GM18873 (cell line): ENCODE measurements at regions not wholly inside any gene's neighbourhood (a gene's known extent, or its start where the extent isn't known, plus 50 kb on each side); places are given as distances from the start of the nearest gene placed in this dataset.

Source experiments
- ATAC-seq: cut with Tn5 transposase; IDR thresholded peaks from one replicate; pipeline ENCODE4 v1.9.1; 2021; ENCODE audit warnings: mild to moderate bottlenecking, moderate library complexity, moderate number of reproducible peaks; ENCODE audit not compliant: unreplicated experiment, low FRiP score

GRCh38 chr7:46440186-46440585 is 519.1 kb upstream of the IGFBP3 start:
- no peak for ATAC-seq

GRCh38 chr7:46432708-46433107 is 511.6 kb upstream of the IGFBP3 start:
- ATAC-seq, result no peak

GRCh38 chr7:46428295-46428694 is 507.2 kb upstream of the IGFBP3 start:
- no peak for ATAC-seq

- no peak for ATAC-seq
Observed at GRCh38 chr7:46424934-46425333, 503.9 kb upstream of the IGFBP3 start.

- no peak for ATAC-seq
Observed at GRCh38 chr7:46421441-46422230, 500.6 kb upstream of the IGFBP3 start.

- no peak for ATAC-seq
Observed at GRCh38 chr7:46414946-46415345, 493.9 kb upstream of the IGFBP3 start.

DNA sequence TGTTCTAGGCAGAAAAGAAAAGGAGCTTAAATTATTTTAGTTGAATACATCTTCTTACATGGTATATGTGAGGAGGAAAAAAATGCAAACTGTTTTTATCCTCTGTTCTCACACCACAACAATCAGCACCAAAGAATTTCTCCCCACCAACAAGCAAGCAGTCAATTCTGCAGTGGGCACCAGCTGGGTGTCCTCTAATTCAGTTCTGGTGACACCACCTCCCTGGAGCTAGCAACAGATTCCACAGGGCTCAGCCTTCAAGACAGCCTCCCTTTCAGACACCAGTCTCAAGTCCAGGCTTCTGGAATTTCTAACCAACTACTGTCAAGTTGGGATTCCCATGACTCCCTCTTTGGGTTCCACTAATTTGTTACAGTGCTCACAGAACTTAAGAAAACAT is 490.2 kb upstream of the IGFBP3 start:
- no peak for ATAC-seq

DNA sequence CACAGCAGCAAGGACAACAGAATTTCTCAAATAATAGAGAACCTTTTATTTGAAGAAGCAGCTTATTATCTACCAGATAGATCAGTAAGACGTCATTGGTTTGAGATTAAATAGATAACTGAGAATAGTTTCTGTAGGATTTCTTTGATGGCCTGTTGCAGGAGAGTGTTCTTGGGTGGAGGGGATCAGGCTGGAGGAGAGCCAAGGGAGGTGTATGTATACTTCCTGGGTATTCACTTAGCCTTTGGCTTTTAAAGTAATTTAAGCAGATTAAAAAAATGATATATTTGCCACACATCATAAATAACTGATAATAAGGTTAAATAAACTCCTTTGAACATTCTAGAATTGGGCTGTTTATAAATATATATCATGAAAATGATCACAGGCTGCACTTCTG is 486.1 kb upstream of the IGFBP3 start:
- ATAC-seq, result no peak

- no peak for ATAC-seq
Observed at GRCh38 chr7:46397591-46397990, 476.5 kb upstream of the IGFBP3 start.

DNA sequence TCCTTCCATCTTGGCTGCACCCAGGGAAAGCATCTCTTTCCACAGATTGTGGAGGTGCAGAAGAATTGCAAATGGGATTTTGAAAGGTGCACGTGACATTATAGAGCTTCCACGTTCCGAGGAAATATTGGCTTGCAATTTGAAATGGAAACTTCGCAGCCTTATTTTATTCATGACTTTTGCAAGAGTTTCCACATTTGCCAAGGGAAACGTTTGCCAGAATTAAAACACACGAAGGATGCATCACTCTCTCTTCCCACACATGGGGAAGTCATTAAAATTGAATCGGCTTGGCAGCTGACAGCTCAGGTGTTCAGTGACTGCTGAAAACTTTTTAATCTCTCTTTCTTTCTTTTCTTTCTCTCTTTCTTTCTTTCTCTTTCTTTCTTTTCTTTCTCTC is 475.4 kb upstream of the IGFBP3 start:
- ATAC-seq, result no peak

- ATAC-seq, result no peak
Observed at GRCh38 chr7:46393142-46393541, 472.1 kb upstream of the IGFBP3 start.

DNA sequence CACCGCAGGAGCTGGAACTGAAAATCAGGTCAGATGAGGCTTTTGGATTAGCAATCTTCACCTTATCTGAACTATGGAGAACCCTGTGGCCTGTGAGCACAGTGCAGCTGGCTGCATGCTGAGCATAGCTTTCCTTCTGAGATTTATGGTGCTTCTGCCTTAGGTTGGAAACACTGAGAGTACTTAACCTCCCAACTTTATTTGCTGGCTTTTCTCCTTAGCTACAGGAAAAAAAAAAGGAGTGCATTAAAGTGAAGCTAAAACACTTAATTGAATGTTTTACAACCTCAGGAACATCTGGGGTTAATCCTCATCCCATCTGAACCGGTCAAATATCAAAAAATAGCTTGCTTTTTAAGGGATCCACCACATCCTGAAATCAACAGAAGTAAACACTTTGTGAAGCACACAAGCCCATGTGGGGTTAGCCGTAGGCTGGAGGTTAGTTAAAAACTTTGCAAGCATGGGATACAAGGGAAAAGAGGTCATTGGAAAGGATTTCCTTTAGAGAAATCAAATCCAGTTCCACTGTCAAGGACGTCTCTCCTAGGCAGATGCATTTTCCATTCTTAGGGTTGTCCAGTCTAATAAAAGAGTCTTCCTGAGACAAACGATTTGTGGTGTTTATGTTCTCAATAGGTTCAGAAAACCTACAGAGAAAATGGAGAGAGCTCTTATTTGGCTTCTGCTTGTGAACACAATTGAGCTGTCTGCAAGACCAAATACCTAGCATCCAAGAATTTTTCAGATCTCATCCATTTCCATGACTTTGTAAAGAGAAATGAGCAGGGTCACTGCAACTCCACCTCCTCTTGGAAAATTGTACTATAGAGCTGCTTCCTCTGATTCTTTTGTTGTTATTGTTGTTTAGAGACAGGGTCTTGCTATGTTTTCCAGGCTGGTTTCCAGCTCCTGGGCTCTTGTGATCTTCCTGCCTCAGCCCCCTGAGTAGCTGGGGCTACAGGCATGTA is 470.4 kb upstream of the IGFBP3 start:
- no peak for ATAC-seq

- no peak for ATAC-seq
Observed at GRCh38 chr7:46390042-46390441, 469.0 kb upstream of the IGFBP3 start.

GRCh38 chr7:46389146-46389545 is 468.1 kb upstream of the IGFBP3 start:
- no peak for ATAC-seq

DNA sequence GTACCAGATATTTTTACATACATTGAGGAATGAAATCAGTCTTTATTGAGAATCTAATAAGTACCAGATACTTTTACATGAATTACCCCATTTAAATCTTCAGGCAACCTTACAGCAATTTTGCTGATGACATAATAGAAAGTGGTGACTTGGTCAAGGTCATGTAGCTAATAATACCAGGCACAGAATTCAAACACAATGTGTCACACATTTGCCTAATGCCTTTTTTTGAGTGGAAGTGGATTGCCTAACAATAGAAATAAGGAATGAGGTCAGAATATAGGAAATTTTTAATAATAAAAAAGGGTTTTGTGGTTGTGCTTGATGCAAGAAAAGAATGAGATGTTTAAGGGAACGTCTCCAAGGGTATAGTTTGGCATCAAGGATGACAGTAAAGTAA is 466.6 kb upstream of the IGFBP3 start:
- no peak for ATAC-seq

GRCh38 chr7:46386428-46387399 is 465.6 kb upstream of the IGFBP3 start:
- ATAC-seq, result no peak

DNA sequence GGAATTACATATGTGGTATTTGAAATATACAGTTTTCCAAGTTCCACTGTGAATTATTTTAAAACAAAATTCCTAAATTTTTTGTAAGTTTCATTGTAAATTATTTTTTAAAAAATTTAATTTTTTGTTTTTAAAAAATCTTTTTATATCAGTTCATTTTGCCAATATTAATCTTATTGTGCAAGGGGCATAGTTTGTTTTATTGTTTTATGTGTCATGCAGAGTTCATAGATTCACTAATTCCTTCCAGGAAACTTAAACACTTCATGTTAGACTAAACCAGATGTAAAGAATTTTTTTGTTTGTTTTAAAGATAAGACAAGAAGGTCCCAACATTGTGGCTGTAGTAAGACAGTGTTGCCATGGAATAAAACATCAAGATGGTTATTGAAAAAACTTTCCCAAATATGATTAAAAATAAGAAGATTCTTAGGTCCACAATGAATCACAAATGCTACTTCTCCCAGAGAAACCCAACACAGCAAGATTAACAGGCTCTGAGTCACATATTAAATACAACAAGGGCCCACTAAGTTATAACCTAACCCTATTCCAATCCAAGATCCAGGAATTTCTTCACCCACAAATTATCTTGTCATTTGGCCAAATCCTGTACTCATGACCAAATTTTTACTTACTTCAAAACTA is 464.7 kb upstream of the IGFBP3 start:
- no peak for ATAC-seq

- ATAC-seq, result no peak
Observed at GRCh38 chr7:46383605-46384004, 462.5 kb upstream of the IGFBP3 start.

GRCh38 chr7:46369933-46370654 is 449.0 kb upstream of the IGFBP3 start:
- no peak for ATAC-seq
